Stimulated activated CD8-positive, alpha-beta memory T cell treated with anti-CD3 and anti-CD28 coated beads, Interleukin-15, amount 100 ng/mL, for 4 hours (primary cell): ENCODE measurements at regions not wholly inside any gene's neighbourhood (a gene's known extent, or its start where the extent isn't known, plus 50 kb on each side); places are given as distances from the start of the nearest gene placed in this dataset.

Source experiments
- DNase-seq, 2 donors: peaks; one replicate each; pipeline ENCODE4 v3.0.0-alpha.2; 2020; ENCODE audit warnings: low read depth in 2 of 2

DNA sequence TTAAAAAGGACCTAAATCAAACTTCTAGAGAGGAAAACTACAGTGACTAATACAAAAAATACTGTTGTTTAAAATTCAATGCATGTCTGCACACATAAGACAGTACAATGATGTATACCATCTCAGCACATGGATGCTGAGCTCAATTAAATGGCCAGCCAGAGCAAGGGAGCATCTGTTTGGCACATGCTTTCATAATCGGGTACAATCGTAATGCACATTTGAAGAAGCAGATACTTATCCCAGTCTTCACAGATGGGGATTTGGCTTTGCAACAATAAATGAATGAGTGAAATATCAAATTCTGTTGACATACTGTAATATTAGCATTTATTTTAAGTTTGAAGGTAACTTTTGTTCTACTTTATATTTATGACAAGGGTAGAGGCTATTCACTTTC, 187.8 kb downstream of the CRPPA start:
- no peak for DNase-seq

- DNase-seq: no peak
These were observed 189.1 kb downstream of the CRPPA start for GRCh38 chr7:16232273-16232672.

DNA sequence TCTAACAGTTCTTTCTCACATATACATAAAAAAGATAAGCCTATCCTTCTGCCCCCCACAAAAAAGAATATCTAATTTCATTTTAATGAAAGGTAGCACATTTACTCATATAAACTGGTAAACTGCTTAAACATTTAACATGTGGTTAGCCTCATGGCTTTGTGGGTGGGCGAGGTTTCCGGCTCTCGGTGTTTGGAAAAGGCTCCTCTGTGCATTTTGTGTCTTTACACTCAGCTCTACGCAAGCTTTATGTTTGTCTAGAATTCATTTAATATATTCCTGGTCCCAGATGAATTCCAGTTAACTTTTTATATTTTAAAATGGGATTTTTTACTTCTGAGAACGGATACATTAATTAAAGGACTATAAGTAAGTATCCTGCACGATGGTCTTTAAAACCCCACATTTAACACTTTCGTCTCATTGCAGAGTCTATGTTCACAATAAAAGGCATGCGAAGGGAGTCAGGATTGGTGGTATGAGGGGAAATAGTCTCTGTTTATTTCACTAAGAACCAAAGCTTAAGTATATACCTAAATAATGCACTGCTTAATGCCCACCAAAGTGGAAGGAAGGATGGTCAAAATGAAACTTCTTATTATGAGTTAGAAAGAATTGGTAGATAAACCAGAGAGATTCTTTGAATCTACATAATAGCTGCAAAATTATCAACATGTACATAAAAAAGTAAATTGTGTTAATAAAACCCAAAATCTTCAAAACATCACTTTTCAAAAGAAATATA, 197.2 kb downstream of the CRPPA start:
- peak; percentile 7 to 42 for DNase-seq

- DNase-seq: no peak
These were observed 208.7 kb downstream of the CRPPA start for GRCh38 chr7:16212610-16213009.

- DNase-seq: no peak
These were observed 209.3 kb downstream of the CRPPA start for GRCh38 chr7:16212032-16212431.

GRCh38 chr7:16211402-16211925, 209.9 kb downstream of the CRPPA start:
- no peak for DNase-seq

DNA sequence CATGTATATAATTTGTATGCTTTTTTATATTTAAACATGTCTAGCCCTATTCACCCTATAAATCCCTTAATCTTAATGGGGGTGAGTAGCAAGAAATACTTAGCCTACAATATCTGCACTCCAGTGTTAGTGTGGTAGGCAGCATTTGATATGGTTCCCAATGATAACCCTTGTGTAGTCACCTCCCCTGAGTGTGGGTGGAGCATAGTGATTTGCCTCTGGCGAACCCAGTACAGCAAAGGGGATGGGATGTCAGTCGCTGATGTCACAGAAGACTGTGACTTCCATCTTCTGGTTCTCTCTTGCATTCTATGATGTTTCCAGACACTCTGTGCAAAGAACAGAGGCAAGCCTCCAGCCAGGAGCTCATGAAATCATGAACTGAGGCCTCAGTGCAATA, 211.2 kb downstream of the CRPPA start:
- no peak for DNase-seq

DNA sequence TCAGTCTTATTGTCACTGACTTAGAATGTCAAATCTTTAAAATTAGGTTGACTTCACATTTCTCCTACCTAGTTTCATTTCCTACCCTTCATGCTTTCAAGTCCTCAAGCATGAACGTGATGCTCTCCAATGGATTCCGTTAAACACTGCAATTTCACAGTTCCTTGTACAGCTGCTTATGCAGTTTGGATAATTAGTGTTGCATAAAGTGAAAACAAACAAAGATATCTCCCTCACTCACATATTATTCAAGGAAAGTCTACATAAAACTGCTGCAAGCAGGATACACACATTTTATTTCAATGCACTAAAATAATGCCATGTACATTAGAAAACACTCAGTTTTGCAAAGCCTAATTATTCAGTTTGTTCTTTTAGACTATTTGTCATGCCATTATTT, 214.0 kb downstream of the CRPPA start:
- DNase-seq: no peak

DNA sequence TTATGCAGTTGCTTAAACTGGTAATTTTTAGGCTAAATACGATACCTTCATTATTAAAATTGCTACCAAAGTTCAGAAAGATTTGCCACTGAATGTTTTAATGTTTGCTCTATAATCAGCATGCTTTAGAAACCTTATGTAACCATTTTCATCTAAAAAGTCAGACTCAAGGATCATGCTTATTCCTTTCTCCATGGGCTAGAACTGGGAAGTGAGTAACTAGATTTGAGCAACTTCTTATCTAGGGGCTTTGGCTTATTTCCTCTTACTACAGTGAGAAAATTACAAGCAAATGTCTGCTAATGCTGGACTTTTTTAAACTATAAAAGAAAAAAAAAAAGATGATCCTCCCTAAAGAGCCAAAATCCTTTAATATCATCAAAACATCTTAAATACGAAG, 215.9 kb downstream of the CRPPA start:
- no peak for DNase-seq

- no peak for DNase-seq
These were observed 216.4 kb downstream of the CRPPA start for GRCh38 chr7:16204953-16205352.

GRCh38 chr7:16203065-16203464, 218.3 kb downstream of the CRPPA start:
- DNase-seq: no peak

GRCh38 chr7:16202303-16202702, 219.0 kb downstream of the CRPPA start:
- no peak for DNase-seq

DNA sequence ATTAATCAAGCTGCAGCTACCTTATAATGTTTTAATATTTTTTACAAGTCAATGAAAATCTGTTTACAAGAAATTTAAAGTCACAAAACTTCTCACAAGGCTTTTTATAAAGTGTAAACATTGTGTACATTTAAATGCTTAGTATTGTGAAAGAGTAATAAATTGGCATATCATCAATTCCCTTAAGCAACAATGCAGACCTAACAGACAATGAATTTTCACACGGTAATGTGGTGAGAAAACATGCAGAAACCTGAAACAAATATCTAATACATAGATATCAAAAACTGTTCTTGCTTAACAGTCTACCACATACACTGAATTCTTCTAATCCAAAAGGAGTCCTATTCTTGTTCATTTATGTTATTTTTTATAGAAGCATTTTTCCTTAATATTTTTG, 220.7 kb downstream of the CRPPA start:
- DNase-seq: no peak

DNA sequence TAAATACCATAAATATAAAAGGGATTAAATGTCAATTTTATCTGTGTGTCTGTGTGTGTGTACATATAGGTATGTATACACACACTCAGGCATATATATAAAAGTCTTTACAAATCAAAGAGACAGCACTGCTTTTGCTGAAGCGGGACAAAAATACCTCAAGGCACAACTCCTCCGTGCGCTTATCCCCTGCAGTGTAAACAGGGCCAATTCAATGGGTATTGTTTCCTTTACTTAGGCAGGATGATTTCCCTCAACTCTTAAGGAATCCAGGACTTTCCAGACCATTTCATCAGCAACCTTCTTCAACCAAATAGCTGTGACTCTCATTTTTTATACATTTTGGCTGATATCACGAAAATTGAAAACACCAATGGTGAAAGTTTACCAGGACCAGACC, 227.7 kb downstream of the CRPPA start:
- DNase-seq: no peak

DNA sequence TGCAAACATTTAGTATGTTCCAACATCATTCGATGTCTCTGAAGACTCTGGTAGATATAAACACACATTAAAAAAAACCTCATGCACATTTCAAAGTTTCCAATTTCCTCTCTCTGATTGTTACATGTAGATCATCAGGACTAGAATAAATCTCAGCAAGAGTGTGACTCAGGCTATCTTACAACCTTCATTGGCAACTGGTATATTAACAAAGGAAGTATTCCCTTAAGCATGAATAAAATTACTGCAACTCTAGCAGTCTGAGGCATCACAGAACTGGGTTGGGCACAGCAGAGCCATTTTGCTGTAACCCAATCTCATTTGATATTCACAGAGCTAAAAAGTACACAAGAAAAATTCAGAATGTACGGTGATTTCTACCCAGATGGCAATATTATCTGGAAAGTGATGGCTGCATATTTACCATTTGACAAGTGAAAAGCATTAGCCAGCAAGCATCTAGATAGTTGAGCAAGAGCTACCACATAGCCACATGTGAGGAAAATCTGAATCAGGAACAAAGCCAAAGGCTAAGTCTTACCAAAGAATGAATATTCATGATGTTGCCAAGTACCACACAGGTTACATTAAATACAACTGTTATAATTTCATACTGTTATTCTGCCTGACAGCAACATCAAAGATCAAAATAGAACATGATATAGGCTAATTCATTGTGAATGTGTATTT, 232.2 kb downstream of the CRPPA start:
- no peak for DNase-seq

- no peak for DNase-seq
These were observed 234.2 kb downstream of the CRPPA start for GRCh38 chr7:16187131-16187530.

- no peak for DNase-seq
These were observed 242.8 kb downstream of the CRPPA start for GRCh38 chr7:16178585-16178984.

DNA sequence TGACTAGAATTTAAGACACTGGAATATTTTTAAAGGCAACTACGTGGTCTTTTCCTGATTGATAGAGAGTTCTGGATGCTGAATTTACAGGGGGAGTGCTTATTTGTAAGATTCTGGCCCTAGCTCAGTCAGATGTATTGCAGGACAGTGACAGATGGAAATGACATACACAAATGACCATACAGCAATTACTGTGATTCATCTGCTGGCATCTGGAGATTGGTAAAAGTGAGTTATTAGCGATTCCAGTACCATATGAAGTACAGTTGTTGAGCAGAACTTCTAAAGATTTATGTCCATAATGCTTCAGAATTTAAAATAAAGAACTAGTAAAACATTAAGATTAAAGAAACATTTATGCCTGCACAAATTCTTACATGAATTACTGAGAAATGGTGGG, 243.2 kb downstream of the CRPPA start:
- DNase-seq: no peak

- DNase-seq: no peak
These were observed 247.1 kb downstream of the CRPPA start for GRCh38 chr7:16174253-16174652.

GRCh38 chr7:16172366-16172765, 249.0 kb downstream of the CRPPA start:
- DNase-seq: no peak

- DNase-seq: no peak
These were observed 249.4 kb downstream of the CRPPA start for GRCh38 chr7:16171928-16172327.

DNA sequence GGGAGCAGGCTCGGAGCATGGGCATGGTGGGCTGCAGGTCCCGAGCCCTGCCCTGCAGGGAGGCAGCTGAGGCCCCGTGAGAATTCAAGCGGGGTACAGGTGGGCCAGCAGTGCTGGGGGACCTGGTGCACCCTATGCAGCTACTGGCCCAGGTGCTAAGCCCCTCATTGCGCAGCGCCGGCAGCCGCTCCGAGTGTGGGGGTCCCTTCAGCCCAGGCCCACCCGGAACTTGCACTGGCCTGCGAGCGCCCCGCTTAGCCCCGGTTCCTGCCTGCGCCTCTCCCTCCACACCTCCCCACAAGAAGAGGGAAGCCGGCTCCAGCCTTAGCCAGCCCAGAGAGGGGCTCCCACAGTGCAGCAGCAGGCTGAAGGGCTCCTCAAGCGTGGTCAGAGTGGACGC, 250.7 kb downstream of the CRPPA start:
- DNase-seq: no peak

- DNase-seq: no peak
These were observed 251.8 kb downstream of the CRPPA start for GRCh38 chr7:16169537-16169936.
